Stimulated activated naive CD8-positive, alpha-beta T cell treated with anti-CD3 and anti-CD28 coated beads, Interleukin-15, Interleukin-2, amounts not matched to agents 100 U/mL and 50 U/mL, for 24 hours (primary cell): ENCODE measurements at regions not wholly inside any gene's neighbourhood (a gene's known extent, or its start where the extent isn't known, plus 50 kb on each side); places are given as distances from the start of the nearest gene placed in this dataset.
"Not testable (repeated sequence)": the region's sequence is repeated elsewhere in the genome, so short reads cannot be mapped to it uniquely, and the experiment has no call there.

Experiments
- ATAC-seq: fragments of 150-1000 bp; cut with Tn5 transposase; one replicate; pipeline ENCODE4 v1.10.0; 2021
- DNase-seq: peaks from one replicate; pipeline ENCODE4 v3.0.0; 2021

DNA sequence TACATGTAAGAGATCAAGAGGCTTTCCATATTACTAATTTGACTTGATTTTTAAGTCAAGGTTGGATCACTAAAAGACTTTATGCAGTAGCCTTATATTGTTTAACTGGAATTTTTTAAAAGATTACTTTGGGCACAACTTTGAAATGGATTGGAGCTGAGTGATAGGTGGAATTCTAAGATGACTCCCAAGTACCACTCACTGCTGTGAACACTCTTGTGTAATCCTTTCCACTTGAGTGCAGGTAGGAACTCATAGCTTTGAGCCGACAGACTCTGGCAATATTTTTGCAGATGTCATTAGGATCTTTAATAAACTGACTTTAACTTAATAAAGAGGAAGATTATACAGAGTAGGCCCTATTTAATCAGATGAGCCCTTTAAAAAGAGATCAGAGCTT, 831.1 kb upstream of the NCAM2 start:
- no peak for ATAC-seq
- DNase-seq = no peak

GRCh38 chr21:20169812-20170576, 828.2 kb upstream of the NCAM2 start:
- ATAC-seq (no peak), DNase-seq (no peak)

GRCh38 chr21:20186186-20186585, 812.0 kb upstream of the NCAM2 start:
- no peak for ATAC-seq
- no peak for DNase-seq

GRCh38 chr21:20187028-20187427, 811.2 kb upstream of the NCAM2 start:
- no peak for ATAC-seq
- no peak for DNase-seq

- not testable (repeated sequence) for DNase-seq, ATAC-seq
Observed at GRCh38 chr21:20201323-20201722, 796.9 kb upstream of the NCAM2 start.

GRCh38 chr21:20207335-20207734, 790.9 kb upstream of the NCAM2 start:
- no peak for ATAC-seq
- no peak for DNase-seq

GRCh38 chr21:20215959-20216358, 782.2 kb upstream of the NCAM2 start:
- DNase-seq (no peak), ATAC-seq (no peak)

- no peak for ATAC-seq
- DNase-seq = no peak
Observed at GRCh38 chr21:20220586-20220985, 777.6 kb upstream of the NCAM2 start.

DNA sequence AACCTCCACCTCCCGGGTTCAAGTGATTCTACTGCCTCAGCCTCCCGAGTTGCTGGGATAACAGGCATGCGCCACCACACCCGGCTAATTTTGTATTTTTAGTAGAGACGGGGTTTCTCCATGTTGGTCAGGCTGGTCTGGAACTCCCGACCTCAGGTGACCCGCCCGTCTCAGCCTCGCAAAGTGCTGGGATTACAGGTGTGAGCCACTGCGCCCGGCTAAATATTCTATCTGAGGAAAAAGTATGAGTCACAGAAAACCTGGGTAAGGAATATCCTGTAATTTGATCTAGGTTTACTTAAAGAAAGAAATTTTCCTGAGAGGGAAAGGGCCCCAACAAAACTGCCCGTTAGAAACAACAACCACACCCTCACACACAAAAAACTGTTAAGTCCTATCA, 776.2 kb upstream of the NCAM2 start:
- DNase-seq = not testable (repeated sequence)

DNA sequence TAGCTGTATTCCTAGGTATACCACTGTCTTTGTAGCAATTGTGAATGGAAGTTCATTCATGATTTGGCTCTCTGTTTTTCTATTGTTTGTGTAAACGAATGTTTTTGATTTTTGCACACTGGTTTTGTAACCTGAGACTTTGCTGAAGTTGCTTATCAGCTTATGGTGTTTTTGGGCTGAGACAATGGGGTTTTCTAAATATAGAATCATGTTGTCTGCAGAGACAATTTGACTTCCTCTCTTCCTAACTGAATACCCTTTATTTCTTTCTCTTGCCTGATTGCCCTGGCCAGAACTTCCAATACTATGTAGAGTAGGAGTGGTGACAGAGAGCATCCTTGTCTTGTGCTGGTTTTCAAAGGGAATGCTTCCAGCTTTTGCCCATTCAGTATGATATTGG, 761.6 kb upstream of the NCAM2 start:
- not testable (repeated sequence) for ATAC-seq, DNase-seq

More for the DNA sequence above, 776.2 kb upstream of the NCAM2 start:
- ATAC-seq = not testable (repeated sequence)

DNA sequence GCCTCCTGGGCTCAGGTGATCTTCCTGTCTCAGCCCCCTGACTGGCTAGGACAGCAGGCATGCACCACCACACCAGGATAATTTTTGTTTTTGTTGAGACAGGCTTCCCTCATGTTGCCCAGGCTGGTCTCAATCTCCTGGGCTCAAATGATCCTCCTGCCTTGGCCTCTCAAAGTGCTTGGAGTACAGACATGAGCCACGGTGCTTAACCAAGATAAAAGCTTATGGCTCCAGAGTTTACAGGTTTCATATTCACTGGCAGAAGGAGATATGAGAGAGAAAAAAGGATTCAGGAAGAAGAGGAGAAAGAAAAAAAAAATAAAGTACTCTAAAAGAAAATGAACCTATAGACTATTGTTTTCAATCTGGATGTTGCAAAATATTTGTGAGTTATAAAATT, 748.8 kb upstream of the NCAM2 start:
- DNase-seq (no peak), ATAC-seq (no peak)

GRCh38 chr21:20250337-20250736, 747.9 kb upstream of the NCAM2 start:
- ATAC-seq (no peak), DNase-seq (no peak)

DNA sequence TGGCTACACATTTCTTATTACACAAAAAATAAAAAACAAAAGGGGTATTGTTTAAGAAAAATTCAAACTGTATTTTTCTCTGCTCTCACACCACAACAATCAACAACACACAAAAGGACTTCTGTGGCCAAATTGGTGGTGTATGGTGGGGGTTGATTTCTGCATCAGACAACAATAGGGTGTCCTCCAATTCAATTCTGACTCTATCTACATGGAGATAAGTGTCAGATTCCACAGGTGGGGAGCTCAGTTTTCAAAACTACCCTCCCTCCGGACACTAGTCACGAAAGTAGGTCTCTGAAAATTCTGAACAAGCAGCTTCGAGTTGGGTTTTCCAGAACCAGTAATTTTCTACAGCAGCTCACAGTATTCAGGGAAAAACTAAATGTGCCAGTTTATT, 744.9 kb upstream of the NCAM2 start:
- DNase-seq (no peak), ATAC-seq (no peak)

DNA sequence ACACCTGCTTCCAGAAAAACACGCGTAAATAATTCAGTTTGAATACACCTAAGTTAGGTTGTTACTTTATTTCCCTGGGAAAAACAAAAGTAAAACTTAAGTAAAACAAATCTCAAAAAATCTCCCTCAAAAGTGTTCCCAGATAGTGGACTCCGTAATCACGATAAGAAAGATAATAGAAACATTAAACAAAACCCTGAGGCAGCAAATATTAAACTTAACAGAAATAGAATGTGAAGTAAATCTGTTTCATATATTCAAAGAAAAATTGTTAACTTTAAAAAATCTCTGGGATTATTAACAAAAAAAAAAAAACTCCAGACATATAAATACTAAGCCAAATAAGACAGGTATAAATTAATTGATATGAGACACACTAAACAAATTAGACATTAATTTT, 743.2 kb upstream of the NCAM2 start:
- DNase-seq (no peak), ATAC-seq (no peak)

GRCh38 chr21:20257052-20257740, 741.0 kb upstream of the NCAM2 start:
- no peak for ATAC-seq
- DNase-seq = no peak

DNA sequence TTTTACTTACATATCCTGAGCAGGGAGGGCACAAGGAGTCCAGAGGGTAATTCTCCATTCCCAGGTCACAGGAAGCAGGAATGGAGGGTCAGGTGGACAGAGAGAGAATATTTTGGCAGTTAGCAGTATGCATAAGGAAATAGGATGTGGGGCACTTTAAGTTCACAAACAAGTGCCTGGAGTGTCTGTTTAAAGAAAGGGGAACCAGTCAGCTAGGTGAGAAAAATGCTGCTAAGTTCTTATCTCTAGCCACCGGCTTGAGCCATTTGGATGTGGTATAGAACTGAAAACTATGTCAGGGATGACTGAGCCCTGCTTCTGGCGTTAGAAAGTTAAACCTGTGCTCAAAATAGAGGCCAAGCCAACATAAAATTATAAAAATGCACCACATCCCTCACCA, 739.7 kb upstream of the NCAM2 start:
- DNase-seq = no peak
- no peak for ATAC-seq

- ATAC-seq (no peak), DNase-seq (no peak)
Observed at GRCh38 chr21:20259031-20259867, 739.0 kb upstream of the NCAM2 start.

DNA sequence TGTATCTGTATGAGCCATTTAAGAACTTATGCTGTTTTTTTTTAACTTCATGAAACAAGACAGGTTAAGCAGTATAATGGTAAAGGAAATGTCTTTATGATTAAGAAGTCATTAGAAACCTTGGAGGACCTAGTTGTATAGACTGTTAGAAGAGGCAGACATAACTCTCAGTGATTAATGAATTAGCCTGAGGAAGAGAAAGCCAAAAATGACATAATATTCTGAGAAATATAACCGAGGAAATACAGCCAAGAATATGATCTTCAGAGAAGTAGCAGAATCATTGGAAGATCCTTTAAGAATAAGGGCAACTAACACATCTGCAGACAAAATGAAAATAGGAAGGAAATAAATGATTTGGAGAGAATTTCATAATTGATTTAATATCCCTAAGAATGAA, 738.1 kb upstream of the NCAM2 start:
- DNase-seq (no peak), ATAC-seq (no peak)

DNA sequence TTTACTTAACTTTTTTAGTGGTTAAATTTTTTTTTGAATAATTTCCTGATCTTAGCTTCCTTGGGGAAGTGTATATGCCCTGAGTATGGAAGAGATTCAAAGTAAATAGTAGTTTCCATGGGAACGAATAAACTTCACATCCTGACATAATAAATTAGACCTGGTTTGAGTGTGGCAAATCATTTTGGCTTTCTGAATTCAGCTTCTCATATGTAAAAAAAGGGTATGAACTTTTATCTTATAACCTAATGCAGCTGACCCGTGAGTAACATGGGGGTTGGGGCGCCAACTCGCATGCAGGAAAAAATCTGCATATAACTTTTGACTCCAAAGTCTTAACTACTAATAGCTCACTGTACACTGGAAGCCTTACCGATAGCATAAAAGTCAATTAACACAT, 736.8 kb upstream of the NCAM2 start:
- ATAC-seq (no peak), DNase-seq (no peak)

GRCh38 chr21:20265707-20266440, 732.3 kb upstream of the NCAM2 start:
- no peak for ATAC-seq
- no peak for DNase-seq

GRCh38 chr21:20266441-20266710, 731.8 kb upstream of the NCAM2 start:
- DNase-seq (no peak), ATAC-seq (no peak)

DNA sequence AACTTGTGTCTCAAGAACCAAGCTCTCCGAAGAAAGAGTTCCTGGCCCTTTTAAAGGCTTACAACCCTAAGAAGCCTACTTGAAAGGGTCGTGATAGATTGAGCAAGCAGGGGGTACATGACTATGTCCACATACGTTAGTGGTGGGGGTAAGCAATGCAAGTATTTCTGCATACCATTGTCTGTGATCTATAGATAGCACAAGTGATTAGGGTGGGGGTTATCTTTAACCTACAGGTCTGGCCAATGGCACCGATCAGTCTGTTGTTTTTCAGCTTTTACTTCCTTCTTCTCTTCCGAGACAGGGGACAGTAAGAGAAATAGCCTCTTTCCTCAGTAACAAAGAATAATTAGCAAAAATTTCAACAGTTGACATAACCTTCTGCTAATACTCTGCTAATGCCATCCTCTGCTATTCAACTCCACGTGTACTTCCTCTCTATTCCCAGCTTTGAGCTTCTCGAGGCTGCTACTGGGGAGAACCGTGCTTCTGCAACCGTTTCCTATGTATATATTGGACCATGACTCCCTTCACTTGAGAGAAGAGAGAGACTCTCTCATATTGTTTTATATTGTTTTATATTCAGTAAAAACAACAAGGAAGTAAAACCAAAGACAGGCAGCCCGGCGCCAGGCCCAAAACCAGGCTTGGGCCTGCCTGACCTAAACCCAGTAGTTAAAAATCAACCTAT, 727.7 kb upstream of the NCAM2 start:
- ATAC-seq = no peak

More for the DNA sequence above, 727.7 kb upstream of the NCAM2 start:
- DNase-seq = no peak
